Neural cell (in vitro differentiated cells): ENCODE measurements at regions not wholly inside any gene's neighbourhood (a gene's known extent, or its start where the extent isn't known, plus 50 kb on each side); places are given as distances from the start of the nearest gene placed in this dataset.

Experiments used
- H2AFZ ChIP-seq: fragments of 200-600, 300-800 bp; sonication (generic), shearing (Covaris generic); 2 replicates; pipeline ENCODE4 v1.6.0; 2014; ENCODE audit warnings: low read depth, mild to moderate bottlenecking, antibody characterized with exemption, low read length, moderate library complexity
- H3F3A ChIP-seq: fragments of 200-600 bp; shearing (Covaris generic); 2 replicates; pipeline ENCODE4 v1.6.1; 2016; ENCODE audit warnings: mild to moderate bottlenecking, moderate library complexity, mixed read lengths, antibody characterized with exemption, low read length; ENCODE audit not compliant: insufficient read depth, poor library complexity, severe bottlenecking
- H3K27ac ChIP-seq: fragments of 200-600, 300-800 bp; sonication (generic), shearing (Covaris generic); 2 replicates; pipeline ENCODE4 v1.5.1; 2014; ENCODE audit warnings: mild to moderate bottlenecking, low read length, moderate library complexity
- H3K27me3 ChIP-seq: fragments of 300-800, 200-600 bp; sonication (generic), shearing (Covaris generic); 2 replicates; pipeline ENCODE4 v1.6.0; 2014; ENCODE audit warnings: mild to moderate bottlenecking, low read depth, low read length, moderate library complexity; ENCODE audit not compliant: insufficient read depth
- H3K36me3 ChIP-seq: fragments of 300-800, 200-600 bp; sonication (generic), shearing (Covaris generic); 2 replicates; pipeline ENCODE4 v1.5.1; 2014; ENCODE audit warnings: mild to moderate bottlenecking, antibody characterized with exemption, low read length, moderate library complexity; ENCODE audit not compliant: insufficient read depth
- H3K4me2 ChIP-seq: fragments of 300-800, 200-600 bp; sonication (generic), shearing (Covaris generic); 2 replicates; pipeline ENCODE4 v1.6.0; 2014; ENCODE audit warnings: mild to moderate bottlenecking, low read length
- H3K4me3 ChIP-seq: fragments of 300-800, 200-600 bp; sonication (generic), shearing (Covaris generic); 2 replicates; pipeline ENCODE4 v1.5.1; 2014; ENCODE audit warnings: mild to moderate bottlenecking, low read length, moderate library complexity
- H3K79me2 ChIP-seq: fragments of 200-600 bp; shearing (Covaris generic); replicated peaks from 2 replicates; pipeline ENCODE4 v1.6.0; 2014; ENCODE audit warnings: mild to moderate bottlenecking, low read length, moderate library complexity; ENCODE audit not compliant: insufficient read depth
- H3K9ac ChIP-seq: fragments of 300-800, 200-600 bp; sonication (generic), shearing (Covaris generic); 2 replicates; pipeline ENCODE4 v1.6.1; 2016; ENCODE audit warnings: mild to moderate bottlenecking, low read length, mixed read lengths
- H3K9me2 ChIP-seq: fragments of 200-600 bp; shearing (Covaris generic); 2 replicates; pipeline ENCODE4 v1.6.1; 2016; ENCODE audit warnings: mild to moderate bottlenecking, low read length, mixed read lengths; ENCODE audit not compliant: insufficient read depth
- H3K9me3 ChIP-seq: fragments of 200-600, 300-800 bp; sonication (generic), shearing (Covaris generic); 2 replicates; pipeline ENCODE4 v1.6.1; 2016; ENCODE audit warnings: mild to moderate bottlenecking, mixed run types, low read length, moderate library complexity, mixed read lengths
- H4K20me1 ChIP-seq: fragments of 200-600 bp; shearing (Covaris generic); 2 replicates; pipeline ENCODE4 v1.6.1; 2016; ENCODE audit warnings: mild to moderate bottlenecking, mixed run types; ENCODE audit not compliant: insufficient read depth
- EP300 ChIP-seq: fragments of 450-650 bp; conservative IDR thresholded peaks from 2 replicates; pipeline ENCODE4 v1.6.1; 2014; ENCODE audit warnings: antibody characterized with exemption, mild to moderate bottlenecking, moderate library complexity; ENCODE audit not compliant: poor library complexity, severe bottlenecking
- EZH2 ChIP-seq: fragments of 200-600, 300-800 bp; shearing (Covaris generic), sonication (generic); IDR thresholded peaks from 2 replicates; pipeline ENCODE4 v1.6.1; 2014; ENCODE audit warnings: antibody characterized with exemption, low read length, borderline replicate concordance, mild to moderate bottlenecking; ENCODE audit not compliant: insufficient read depth, poor library complexity, severe bottlenecking
- MXI1 ChIP-seq: fragments of 450-650 bp; conservative IDR thresholded peaks from 2 replicates; pipeline ENCODE4 v1.6.1; 2014; ENCODE audit warnings: antibody characterized with exemption, mild to moderate bottlenecking; ENCODE audit not compliant: poor library complexity, severe bottlenecking
- POLR2AphosphoS5 ChIP-seq: IDR thresholded peaks from 2 replicates; pipeline ENCODE4 v1.6.1; 2012
- RAD21 ChIP-seq: fragments of 450-650 bp; conservative IDR thresholded peaks from 2 replicates; pipeline ENCODE4 v1.6.1; 2014; ENCODE audit warnings: antibody characterized with exemption, mild to moderate bottlenecking, moderate library complexity
- SMC3 ChIP-seq: fragments of 450-650 bp; conservative IDR thresholded peaks from 2 replicates; pipeline ENCODE4 v1.6.1; 2014; ENCODE audit warnings: antibody characterized with exemption, mild to moderate bottlenecking, moderate library complexity; ENCODE audit not compliant: poor library complexity
- TAF1 ChIP-seq: IDR thresholded peaks from 2 replicates; pipeline ENCODE4 v1.6.1; 2012; ENCODE audit warnings: low read depth
- TF ChIP-seq, protein P1 (sequence below): IDR thresholded peaks from 2 replicates; pipeline ENCODE4 v1.6.1; 2012; ENCODE audit warnings: borderline replicate concordance
- TF ChIP-seq, protein P2 (sequence below): fragments of 450-650 bp; IDR thresholded peaks from 2 replicates; pipeline ENCODE4 v1.5.1; 2014; ENCODE audit warnings: antibody characterized with exemption, mild to moderate bottlenecking, moderate library complexity; ENCODE audit not compliant: poor library complexity, severe bottlenecking

DNA sequence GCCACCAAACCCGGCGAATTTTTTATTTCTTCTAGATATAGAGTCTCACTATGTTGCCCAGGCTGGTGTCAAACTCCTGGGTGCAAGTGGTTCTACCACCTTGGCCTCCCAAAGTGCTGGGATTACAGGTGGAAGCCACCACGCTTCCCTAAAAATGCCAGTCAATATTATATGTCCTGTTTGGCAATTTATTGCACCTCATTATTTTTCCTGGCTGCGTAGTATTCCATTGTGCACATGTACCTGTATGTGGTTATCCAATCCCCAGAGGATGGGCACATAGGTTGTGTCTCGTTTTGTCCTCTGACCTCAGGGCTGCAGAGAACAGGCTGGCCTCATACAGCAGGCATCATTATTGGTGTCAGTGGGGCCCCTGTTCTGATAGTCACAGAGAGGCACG is 181.7 kb downstream of the C9orf50 start:
- no peak overlapping the region for H3K9ac ChIP-seq
- no peak overlapping the region for H3K27ac ChIP-seq
- TF ChIP-seq MXI1 (no peak), TAF1 (no peak), EZH2 (no peak), EP300 (no peak), POLR2AphosphoS5 (no peak), SMC3 (no peak), RAD21 (no peak)
- TF ChIP-seq, protein P1, sequence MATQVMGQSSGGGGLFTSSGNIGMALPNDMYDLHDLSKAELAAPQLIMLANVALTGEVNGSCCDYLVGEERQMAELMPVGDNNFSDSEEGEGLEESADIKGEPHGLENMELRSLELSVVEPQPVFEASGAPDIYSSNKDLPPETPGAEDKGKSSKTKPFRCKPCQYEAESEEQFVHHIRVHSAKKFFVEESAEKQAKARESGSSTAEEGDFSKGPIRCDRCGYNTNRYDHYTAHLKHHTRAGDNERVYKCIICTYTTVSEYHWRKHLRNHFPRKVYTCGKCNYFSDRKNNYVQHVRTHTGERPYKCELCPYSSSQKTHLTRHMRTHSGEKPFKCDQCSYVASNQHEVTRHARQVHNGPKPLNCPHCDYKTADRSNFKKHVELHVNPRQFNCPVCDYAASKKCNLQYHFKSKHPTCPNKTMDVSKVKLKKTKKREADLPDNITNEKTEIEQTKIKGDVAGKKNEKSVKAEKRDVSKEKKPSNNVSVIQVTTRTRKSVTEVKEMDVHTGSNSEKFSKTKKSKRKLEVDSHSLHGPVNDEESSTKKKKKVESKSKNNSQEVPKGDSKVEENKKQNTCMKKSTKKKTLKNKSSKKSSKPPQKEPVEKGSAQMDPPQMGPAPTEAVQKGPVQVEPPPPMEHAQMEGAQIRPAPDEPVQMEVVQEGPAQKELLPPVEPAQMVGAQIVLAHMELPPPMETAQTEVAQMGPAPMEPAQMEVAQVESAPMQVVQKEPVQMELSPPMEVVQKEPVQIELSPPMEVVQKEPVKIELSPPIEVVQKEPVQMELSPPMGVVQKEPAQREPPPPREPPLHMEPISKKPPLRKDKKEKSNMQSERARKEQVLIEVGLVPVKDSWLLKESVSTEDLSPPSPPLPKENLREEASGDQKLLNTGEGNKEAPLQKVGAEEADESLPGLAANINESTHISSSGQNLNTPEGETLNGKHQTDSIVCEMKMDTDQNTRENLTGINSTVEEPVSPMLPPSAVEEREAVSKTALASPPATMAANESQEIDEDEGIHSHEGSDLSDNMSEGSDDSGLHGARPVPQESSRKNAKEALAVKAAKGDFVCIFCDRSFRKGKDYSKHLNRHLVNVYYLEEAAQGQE = no peak
- TF ChIP-seq, protein P2, sequence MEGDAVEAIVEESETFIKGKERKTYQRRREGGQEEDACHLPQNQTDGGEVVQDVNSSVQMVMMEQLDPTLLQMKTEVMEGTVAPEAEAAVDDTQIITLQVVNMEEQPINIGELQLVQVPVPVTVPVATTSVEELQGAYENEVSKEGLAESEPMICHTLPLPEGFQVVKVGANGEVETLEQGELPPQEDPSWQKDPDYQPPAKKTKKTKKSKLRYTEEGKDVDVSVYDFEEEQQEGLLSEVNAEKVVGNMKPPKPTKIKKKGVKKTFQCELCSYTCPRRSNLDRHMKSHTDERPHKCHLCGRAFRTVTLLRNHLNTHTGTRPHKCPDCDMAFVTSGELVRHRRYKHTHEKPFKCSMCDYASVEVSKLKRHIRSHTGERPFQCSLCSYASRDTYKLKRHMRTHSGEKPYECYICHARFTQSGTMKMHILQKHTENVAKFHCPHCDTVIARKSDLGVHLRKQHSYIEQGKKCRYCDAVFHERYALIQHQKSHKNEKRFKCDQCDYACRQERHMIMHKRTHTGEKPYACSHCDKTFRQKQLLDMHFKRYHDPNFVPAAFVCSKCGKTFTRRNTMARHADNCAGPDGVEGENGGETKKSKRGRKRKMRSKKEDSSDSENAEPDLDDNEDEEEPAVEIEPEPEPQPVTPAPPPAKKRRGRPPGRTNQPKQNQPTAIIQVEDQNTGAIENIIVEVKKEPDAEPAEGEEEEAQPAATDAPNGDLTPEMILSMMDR = no peak
- H3K79me2 ChIP-seq = no peaks in the 10 kb centered on the region
- no peaks in the 10 kb centered on the region for H3K36me3 ChIP-seq
- no peaks in the 10 kb centered on the region for H3K27me3 ChIP-seq
- H3K9me3 ChIP-seq = no peaks in the 10 kb centered on the region
- H3K9me2 ChIP-seq = no peaks in the 10 kb centered on the region
- H3K4me3 ChIP-seq = no peak overlapping the region
- H3F3A ChIP-seq = peaks cover 7% of the 10 kb centered on the region
- H2AFZ ChIP-seq = no peak overlapping the region
- no peak overlapping the region for H3K4me2 ChIP-seq
- H4K20me1 ChIP-seq = no peaks in the 10 kb centered on the region

DNA sequence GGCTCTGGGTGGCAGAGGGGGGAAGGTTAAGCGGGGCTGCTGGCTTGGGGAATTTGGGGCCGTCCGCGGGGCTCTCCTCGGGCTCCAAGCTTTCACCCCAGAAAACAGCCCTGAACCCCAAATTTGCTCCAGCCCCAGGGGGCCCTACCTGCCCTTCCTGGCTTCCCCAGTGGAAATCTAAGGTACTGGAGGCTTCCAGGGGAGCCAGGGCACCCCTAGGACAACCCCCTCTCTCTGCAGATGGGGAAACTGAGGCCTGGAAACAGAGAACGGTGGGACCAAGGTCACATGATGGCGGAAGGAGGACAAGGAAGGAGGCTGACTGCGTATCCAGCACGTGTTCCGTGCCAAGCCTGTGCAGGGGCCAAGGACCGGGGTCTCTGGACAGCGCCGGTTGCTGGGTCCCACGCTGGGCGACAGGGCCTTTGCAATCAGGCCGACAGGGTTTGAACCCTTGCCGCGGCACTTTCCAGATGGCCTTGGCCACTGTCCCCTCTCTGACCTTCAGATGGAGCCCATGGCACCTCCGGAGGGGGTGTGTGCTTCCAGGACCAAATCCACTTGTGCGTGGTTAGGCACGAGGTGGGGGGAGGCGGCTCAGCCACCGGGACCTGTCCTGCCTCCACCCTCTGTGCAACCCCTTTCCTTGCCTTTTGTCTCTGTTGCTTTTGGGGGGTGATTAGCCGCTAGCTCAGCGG is 183.1 kb downstream of the C9orf50 start:
- peak overlapping the region; percentile 70 for H3K4me3 ChIP-seq
- no peaks in the 10 kb centered on the region for H4K20me1 ChIP-seq
- H3F3A ChIP-seq = peaks cover 7% of the 10 kb centered on the region
- H3K79me2 ChIP-seq = no peaks in the 10 kb centered on the region
- H3K27me3 ChIP-seq = no peaks in the 10 kb centered on the region
- H3K9me3 ChIP-seq = no peaks in the 10 kb centered on the region
- H3K4me2 ChIP-seq = peak overlapping the region; percentile 91
- H3K9me2 ChIP-seq = no peaks in the 10 kb centered on the region
- TF ChIP-seq EZH2 (no peak), RAD21 (no peak), EP300 (no peak), TAF1 (no peak), MXI1 (no peak), POLR2AphosphoS5 (no peak), SMC3 (no peak)
- TF ChIP-seq, protein P2 = peak; percentile 21
- H2AFZ ChIP-seq = peak overlapping the region; percentile 30
- peak overlapping the region; percentile 97 for H3K9ac ChIP-seq
- H3K36me3 ChIP-seq = no peaks in the 10 kb centered on the region
- peak overlapping the region; percentile 98 for H3K27ac ChIP-seq
